HG02678 (cell line): ENCODE measurements at regions not wholly inside any gene's neighbourhood (a gene's known extent, or its start where the extent isn't known, plus 50 kb on each side); places are given as distances from the start of the nearest gene placed in this dataset.

Experiments used
- ATAC-seq: cut with Tn5 transposase; IDR thresholded peaks from one replicate; pipeline ENCODE4 v1.9.1; 2021; ENCODE audit warnings: mild to moderate bottlenecking, moderate library complexity; ENCODE audit not compliant: unreplicated experiment

DNA sequence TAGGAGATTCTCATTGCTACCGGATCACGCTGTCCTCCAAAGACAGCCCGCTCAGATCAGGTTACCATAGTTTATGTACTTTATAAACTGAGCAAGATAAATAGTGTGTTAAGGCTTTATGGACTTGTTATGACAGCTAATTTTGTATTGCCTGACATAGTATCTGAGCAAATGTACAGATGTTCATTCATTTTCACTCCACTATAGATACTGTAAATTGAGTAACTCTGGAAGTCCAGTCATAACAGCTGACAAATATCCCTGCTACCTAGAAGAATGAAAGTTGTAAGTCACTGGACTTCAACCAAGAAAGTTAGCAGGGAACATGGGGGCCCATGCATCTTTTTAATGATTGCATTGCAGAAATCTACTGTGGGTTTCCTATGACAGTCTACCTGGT lies 292.4 kb upstream of the ADAMTS16 start:
- ATAC-seq: no peak

- ATAC-seq: no peak
Measured at GRCh38 chr5:4855036-4855435, 285.1 kb upstream of the ADAMTS16 start.

DNA sequence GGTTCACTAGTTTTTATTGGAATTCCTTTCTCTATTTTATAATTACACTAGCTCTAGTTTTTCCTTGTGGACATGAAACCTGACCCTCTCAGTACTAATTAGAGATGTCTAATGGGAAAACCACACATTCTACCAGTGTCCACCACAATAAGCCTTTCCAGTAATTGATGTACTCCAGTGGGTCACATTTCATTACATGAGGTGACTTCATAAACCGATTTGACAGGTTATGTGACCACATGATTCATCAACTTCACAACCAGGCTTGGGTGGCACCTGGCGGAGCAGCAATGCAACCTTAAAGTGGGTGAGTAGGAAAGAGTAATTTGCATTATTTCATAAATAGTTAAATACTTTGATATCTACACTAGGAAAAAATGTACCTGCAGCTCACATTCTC lies 284.2 kb upstream of the ADAMTS16 start:
- ATAC-seq: no peak

- no peak for ATAC-seq
Measured at GRCh38 chr5:4857761-4858160, 282.4 kb upstream of the ADAMTS16 start.

GRCh38 chr5:4859500-4860235 lies 280.5 kb upstream of the ADAMTS16 start:
- ATAC-seq: no peak

GRCh38 chr5:4860631-4861030 lies 279.5 kb upstream of the ADAMTS16 start:
- ATAC-seq: no peak

GRCh38 chr5:4862500-4862899 lies 277.6 kb upstream of the ADAMTS16 start:
- no peak for ATAC-seq

GRCh38 chr5:4866131-4866659 lies 273.9 kb upstream of the ADAMTS16 start:
- no peak for ATAC-seq

- no peak for ATAC-seq
Measured at GRCh38 chr5:4866817-4867216, 273.3 kb upstream of the ADAMTS16 start.

- ATAC-seq: peak; percentile 80
Measured at GRCh38 chr5:4868140-4868735, 271.9 kb upstream of the ADAMTS16 start.

DNA sequence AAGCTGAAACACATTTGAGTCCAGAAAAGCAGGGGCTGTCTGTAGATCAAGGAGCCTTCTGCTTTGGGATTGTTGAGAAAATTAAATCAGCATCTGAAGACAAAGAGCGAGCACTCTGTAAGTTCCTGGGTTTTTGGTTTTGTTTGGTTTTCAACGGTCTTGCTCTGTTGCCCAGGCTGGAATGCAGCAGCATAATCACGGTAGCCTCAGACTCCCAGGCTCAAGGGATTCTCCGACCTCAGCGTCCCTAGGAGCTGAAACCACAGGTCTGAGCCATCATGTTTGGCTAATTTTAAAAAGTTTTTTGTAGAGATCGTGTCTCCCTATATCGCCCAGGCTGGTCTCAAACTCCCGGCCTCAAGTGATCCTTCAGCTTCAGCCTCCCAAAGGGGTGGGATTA lies 266.5 kb upstream of the ADAMTS16 start:
- ATAC-seq: no peak

GRCh38 chr5:4874097-4874496 lies 266.0 kb upstream of the ADAMTS16 start:
- no peak for ATAC-seq

DNA sequence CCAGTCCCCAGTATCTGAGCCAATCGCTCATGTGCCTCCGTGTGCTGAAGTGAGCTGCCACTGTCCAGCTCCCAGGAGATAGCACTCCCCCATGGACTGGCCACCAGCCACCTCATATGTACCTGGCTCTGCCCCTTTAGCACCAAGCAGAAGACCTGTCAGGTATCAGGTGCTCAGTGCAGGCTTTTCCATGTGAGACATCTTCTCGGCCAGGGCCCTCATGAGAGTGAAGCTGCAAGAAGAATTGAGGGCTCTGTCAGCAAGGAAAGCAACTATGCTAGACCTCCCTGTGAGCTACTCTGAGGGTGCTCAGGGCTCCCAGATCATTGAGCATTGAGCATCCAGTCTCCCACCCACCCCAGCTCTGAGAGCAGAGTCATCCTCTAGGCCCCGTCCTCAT lies 264.2 kb upstream of the ADAMTS16 start:
- no peak for ATAC-seq

GRCh38 chr5:4876804-4877203 lies 263.3 kb upstream of the ADAMTS16 start:
- ATAC-seq: no peak

DNA sequence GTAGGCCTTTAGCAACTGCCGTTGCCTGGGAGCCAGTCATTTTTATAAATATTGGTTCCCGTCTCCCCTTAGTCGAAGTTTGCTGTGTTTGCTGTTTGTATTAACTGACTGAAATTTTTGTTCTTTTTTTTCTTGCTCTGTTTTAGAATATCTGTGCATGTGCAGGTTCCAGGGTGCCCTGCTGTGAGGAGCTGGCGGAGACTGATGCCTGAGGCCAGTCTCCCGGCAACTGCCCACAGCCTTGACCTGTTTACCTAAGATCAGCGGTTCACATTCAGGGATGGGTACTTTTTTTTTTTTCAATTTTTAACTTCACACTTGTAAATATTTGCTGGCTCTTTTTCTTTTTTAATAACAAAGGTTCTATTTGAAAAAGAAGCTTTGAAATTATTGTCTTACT lies 262.6 kb upstream of the ADAMTS16 start:
- ATAC-seq: no peak

GRCh38 chr5:4879075-4879474 lies 261.1 kb upstream of the ADAMTS16 start:
- ATAC-seq: no peak

DNA sequence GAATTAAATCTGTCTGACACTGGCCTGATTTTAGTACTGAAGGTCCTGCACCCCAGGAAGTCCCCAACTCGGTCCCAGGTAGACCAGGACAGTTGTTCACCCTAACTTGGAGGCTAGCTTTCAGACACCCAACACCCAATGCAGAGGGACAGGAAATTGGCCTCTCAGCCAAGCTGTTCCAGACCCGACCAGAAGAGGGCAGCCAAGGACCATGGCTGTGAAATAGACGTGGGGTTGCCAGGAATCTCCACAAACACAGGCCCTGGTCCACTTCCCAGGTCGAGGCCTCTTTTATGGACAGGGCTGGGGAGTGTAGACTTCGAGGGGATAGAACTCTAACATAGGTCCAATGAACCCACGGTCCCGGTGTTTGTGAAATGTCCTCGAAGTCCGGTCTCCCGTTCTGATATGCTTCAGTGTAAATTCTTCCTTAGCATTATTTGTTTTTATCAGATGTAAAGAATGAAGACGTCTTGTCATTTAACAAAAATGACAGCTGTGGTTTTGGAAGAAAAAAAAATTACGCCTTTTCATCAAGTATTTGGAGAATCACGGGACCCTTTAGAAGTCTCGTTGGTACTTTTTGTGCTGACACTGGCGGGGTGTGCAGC lies 260.3 kb upstream of the ADAMTS16 start:
- ATAC-seq: peak; percentile 90

DNA sequence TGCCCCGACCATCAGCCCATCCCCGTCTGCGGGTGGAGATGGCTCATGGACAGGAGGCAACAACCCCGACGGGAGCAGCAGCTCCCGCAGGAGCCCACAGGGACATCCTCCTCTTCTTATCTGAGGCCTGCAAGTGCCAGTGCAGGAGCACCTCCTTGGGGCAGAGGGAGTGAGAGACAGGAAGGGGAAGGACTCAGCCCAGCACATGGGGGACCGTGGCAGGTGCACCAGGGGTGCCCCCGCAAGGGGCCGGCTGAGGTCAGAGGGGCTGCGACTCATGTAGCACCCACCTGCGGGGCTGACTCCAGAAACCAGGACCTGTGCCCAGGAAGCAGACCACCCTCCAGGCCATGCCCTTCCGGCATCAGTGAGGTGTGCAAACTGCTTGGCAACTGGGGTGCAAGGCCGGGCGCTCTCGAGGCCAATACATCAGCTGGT lies 259.8 kb upstream of the ADAMTS16 start:
- ATAC-seq: no peak

DNA sequence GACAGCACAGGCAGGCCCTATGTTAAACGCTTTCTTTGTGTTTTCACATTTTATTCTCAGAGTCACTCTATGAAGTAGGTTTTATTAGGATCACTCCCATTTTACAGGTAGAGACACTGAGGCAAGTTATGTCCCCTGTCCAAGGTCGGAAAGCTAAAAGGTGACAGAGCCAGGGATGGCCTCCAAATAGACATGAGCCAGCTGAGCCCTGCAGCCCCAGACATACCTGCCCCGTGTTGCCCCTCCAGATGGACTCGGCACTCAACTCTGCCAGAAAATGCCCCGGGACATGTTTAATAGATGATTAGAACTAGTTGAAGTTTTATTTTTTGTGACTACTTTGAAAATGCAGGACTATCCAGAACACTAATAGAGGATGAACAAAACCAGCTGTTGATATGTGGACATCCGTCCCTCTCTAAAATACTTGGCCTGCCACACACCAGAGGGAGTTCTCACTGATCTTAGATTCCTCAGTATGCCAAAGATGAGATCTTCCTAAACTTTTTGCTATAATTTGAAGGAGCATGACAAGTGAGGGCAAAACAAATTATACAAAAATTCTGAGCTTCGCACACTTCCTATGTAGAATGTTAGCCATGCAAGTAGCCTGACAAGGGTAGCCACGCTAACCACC lies 258.6 kb upstream of the ADAMTS16 start:
- ATAC-seq: no peak

- ATAC-seq: no peak
Measured at GRCh38 chr5:4882186-4882585, 257.9 kb upstream of the ADAMTS16 start.

GRCh38 chr5:4883360-4883759 lies 256.8 kb upstream of the ADAMTS16 start:
- no peak for ATAC-seq
